Activated CD8-positive, alpha-beta T cell treated with anti-CD3 and anti-CD28 coated beads for 36 hours (primary cell): ENCODE measurements at regions not wholly inside any gene's neighbourhood (a gene's known extent, or its start where the extent isn't known, plus 50 kb on each side); places are given as distances from the start of the nearest gene placed in this dataset.

Source experiments
- ATAC-seq: fragments of 200-7000 bp; cut with Tn5 transposase; one replicate; pipeline ENCODE4 v1.10.0; 2021; ENCODE audit warnings: mild to moderate bottlenecking, moderate library complexity
- CTCF ChIA-PET: fragments of 350-600 bp; sonication (Branson Sonifier 250); formaldehyde crosslinking; loops from one replicate; lab custom pipeline; 2021; ENCODE audit warnings: antibody characterized with exemption; lab: Charles Lee
- POLR2A ChIA-PET: fragments of 350-600 bp; sonication (Branson Sonifier 250); formaldehyde crosslinking; loops from one replicate; lab custom pipeline; 2021; ENCODE audit warnings: antibody characterized with exemption; lab: Charles Lee
- DNase-seq: peaks from one replicate; pipeline ENCODE4 v3.0.0-alpha.2; 2020
- H3K27ac Mint-ChIP-seq: one replicate; pipeline ENCODE4 v1.8.0; 2021; ENCODE audit warnings: mild to moderate bottlenecking, mixed read lengths
- H3K27me3 Mint-ChIP-seq: one replicate; pipeline ENCODE4 v1.8.0; 2021; ENCODE audit warnings: mixed read lengths
- H3K36me3 Mint-ChIP-seq: one replicate; pipeline ENCODE4 v1.8.0; 2021; ENCODE audit warnings: low read depth, mixed read lengths
- H3K4me1 Mint-ChIP-seq: one replicate; pipeline ENCODE4 v1.8.0; 2021; ENCODE audit warnings: low read depth, mixed read lengths
- H3K4me3 Mint-ChIP-seq: one replicate; pipeline ENCODE4 v1.8.0; 2021; ENCODE audit warnings: mild to moderate bottlenecking, moderate library complexity, mixed read lengths
- H3K9me3 Mint-ChIP-seq: one replicate; pipeline ENCODE4 v1.8.0; 2021; ENCODE audit warnings: mixed read lengths
- CTCF ChIP-seq: fragments of 200-600 bp; IDR thresholded peaks from one replicate; pipeline ENCODE4 v1.8.0; 2022; ENCODE audit warnings: antibody characterized with exemption, mild to moderate bottlenecking
- intact Hi-C: fragments of 100-400 bp; cut with micrococcal nuclease; formaldehyde crosslinking; loops from one replicate; pipeline ENCODE4 v1.10.0; 2022

DNA sequence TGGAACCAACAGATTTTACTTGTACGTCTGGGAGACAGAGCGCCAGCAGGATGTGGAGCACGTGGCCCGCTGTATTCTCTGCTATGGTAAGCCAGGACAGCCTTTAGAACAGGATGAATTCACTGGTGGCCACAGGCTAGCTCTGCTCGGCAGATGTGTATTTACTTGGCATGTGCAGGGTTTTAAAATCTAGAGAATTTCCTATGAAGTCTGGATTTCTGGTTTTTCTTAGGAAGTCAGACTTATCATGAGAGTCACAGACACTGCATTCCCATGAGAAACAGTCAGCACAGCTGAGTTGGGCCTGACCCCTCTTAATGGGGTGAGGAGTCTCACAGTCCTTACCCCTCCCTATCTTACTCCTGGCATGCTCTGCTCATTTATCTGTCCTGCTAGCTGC is 84.6 kb upstream of the COL6A5 start:
- no peak for DNase-seq
- Mint-ChIP-seq H3K4me1 (no peaks in the 10 kb centered on the region), H3K4me3 (no peak overlapping the region), H3K27ac (no peak overlapping the region), H3K27me3 (peaks cover 2% of the 10 kb centered on the region), H3K36me3 (no peaks in the 10 kb centered on the region), H3K9me3 (no peaks in the 10 kb centered on the region)
- no peak for ATAC-seq
- CTCF ChIA-PET, result interaction anchor here (0.8 to 1.4 kb wide), 2 partner anchors 8 to 14 kb away, joined by 3 to 4 read pairs; no protein-coding TSS in a partner anchor
- intact Hi-C loops, result no loop called here
- TF ChIP-seq CTCF, result no peak
- POLR2A ChIA-PET, result no interaction called here

- no peak for ATAC-seq
- POLR2A ChIA-PET, result no interaction called here
Measured at GRCh38 chr3:130263708-130264107, 81.8 kb upstream of the COL6A5 start.

DNA sequence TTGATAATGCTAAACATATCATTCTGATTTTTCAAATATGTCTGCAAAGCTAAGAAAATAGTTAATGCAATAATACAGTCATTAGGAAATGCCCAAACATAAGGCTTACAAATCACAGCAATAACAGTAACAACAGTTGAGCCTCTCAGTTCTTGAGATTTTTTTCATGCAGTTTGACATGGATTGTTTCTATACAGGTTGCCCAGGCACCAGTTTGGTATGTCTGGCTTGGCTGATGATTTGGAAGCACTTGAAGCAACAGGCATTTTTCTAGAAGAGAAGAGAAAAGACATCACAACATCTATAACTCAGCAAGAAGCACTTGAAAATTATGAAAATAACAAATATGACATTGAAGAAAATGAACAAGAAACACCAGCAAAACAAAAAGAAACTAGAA is 78.7 kb upstream of the COL6A5 start:
- no peak for TF ChIP-seq CTCF
- no peaks in the 10 kb centered on the region for H3K9me3 Mint-ChIP-seq
- H3K27ac Mint-ChIP-seq, result no peak overlapping the region
- ChIA-PET POLR2A (no interaction called here), CTCF (interaction anchor here (2.8 kb wide), 1 partner anchor 9 kb away, joined by 11 read pairs; no protein-coding TSS in a partner anchor)
- peaks cover 6% of the 10 kb centered on the region for H3K27me3 Mint-ChIP-seq
- no peak overlapping the region for H3K4me3 Mint-ChIP-seq
- DNase-seq (no peak), ATAC-seq (no peak)
- intact Hi-C loops, result no loop called here
- no peaks in the 10 kb centered on the region for H3K4me1 Mint-ChIP-seq
- no peaks in the 10 kb centered on the region for H3K36me3 Mint-ChIP-seq

More at GRCh38 chr3:130263708-130264107, 81.8 kb upstream of the COL6A5 start:
- Mint-ChIP-seq H3K27ac (no peak overlapping the region), H3K4me1 (no peaks in the 10 kb centered on the region), H3K36me3 (no peaks in the 10 kb centered on the region), H3K9me3 (no peaks in the 10 kb centered on the region), H3K27me3 (no peaks in the 10 kb centered on the region), H3K4me3 (no peak overlapping the region)
- CTCF ChIA-PET, result no interaction called here
- DNase-seq, result no peak
- intact Hi-C loops, result no loop called here
- no peak for TF ChIP-seq CTCF

DNA sequence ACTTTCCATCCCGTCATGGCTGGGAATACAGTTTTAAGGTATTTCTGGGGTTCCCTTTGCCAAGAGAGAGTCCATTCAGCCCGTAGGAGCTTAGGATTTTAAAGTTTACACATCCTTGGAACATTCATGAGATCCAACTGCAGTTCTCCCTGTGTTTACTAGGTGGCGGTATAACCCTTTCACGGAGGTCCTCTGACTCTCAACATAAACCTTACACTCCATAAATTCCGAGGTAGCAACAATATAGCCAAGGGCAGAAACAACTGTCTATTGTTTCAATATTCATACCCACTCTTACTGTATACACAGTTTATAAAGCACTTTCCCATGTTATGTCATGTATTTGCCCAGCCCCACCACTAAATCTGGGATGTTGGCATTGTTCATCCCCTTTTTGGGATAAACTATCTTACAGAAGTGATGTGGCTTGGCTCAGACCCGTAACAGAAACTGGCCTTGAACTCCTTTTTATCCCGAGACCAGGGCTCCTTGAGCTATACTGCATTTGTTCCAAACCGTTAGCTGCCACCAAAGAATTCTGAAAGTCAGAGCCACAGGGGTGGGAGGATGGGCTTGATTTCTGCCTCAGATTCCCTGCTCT is 69.2 kb upstream of the COL6A5 start:
- CTCF ChIA-PET, result interaction anchor here (0.6 to 2.1 kb wide), 21 partner anchors 9 to 398 kb away, joined by 3 to 14 read pairs (median 3); no protein-coding TSS in a partner anchor
- H3K4me1 Mint-ChIP-seq, result no peaks in the 10 kb centered on the region
- H3K36me3 Mint-ChIP-seq, result no peaks in the 10 kb centered on the region
- H3K27ac Mint-ChIP-seq, result no peak overlapping the region
- no peaks in the 10 kb centered on the region for H3K9me3 Mint-ChIP-seq
- no peak overlapping the region for H3K4me3 Mint-ChIP-seq
- peak; percentile 86 for TF ChIP-seq CTCF
- DNase-seq (peak; percentile 18), ATAC-seq (peak; percentile 62)
- POLR2A ChIA-PET, result no interaction called here
- H3K27me3 Mint-ChIP-seq, result peaks cover 15% of the 10 kb centered on the region
- intact Hi-C loops, result loop anchor here (2.0 kb wide), 1 partner anchor 262 kb away; no protein-coding TSS in a partner anchor

- H3K4me1 Mint-ChIP-seq, result no peaks in the 10 kb centered on the region
- no peaks in the 10 kb centered on the region for H3K36me3 Mint-ChIP-seq
- CTCF ChIA-PET, result no interaction called here
- no peak for DNase-seq
- TF ChIP-seq CTCF, result no peak
- ATAC-seq, result no peak
- peaks cover 14% of the 10 kb centered on the region for H3K27me3 Mint-ChIP-seq
- no peak overlapping the region for H3K4me3 Mint-ChIP-seq
- no peak overlapping the region for H3K27ac Mint-ChIP-seq
- intact Hi-C loops, result no loop called here
- POLR2A ChIA-PET, result no interaction called here
- H3K9me3 Mint-ChIP-seq, result no peaks in the 10 kb centered on the region
Measured at GRCh38 chr3:130288670-130289069, 56.8 kb upstream of the COL6A5 start.
